ENCODE measurements at regions not wholly inside any gene's neighbourhood (a gene's known extent, or its start where the extent isn't known, plus 50 kb on each side); places are given as distances from the start of the nearest gene placed in this dataset.

GRCh38 chr18:1394966-1395365 is 490.3 kb downstream of the ADCYAP1 start:
- no peaks in the 10 kb centered on the region for H3K27me3 Mint-ChIP-seq
- no peaks in the 10 kb centered on the region for H3K36me3 ChIP-seq (ENCODE audit: insufficient read depth, low read length)
- no peak overlapping the region for H3K4me3 ChIP-seq (ENCODE audit: low read length)
- no peaks in the 10 kb centered on the region for H3K4me1 Mint-ChIP-seq (ENCODE audit: low read depth)
- ChIA-PET POLR2A (no interaction called here), CTCF (no interaction called here)
- H3K9me3 Mint-ChIP-seq, result no peaks in the 10 kb centered on the region
- H3K9me3 ChIP-seq (ENCODE audit: control insufficient read depth in 1 of 2, insufficient read depth in 1 of 2, low read length in 2 of 2), result peaks cover under 1 to 4% of the 10 kb centered on the region in 2 experiments
- DNase-seq, result no peak
- no peaks in the 10 kb centered on the region for H3K27me3 ChIP-seq (ENCODE audit: control insufficient read depth in 1 of 2, insufficient read depth in 2 of 2, low read length in 2 of 2)
- ATAC-seq (ENCODE audit: poor library complexity), result no peak
- no peak overlapping the region for H3K27ac ChIP-seq (ENCODE audit: low read depth in 1 of 2, low read length in 2 of 2)
- intact Hi-C loops (cut with DNase I, micrococcal nuclease), result no loop called here
- TF ChIP-seq CTCF (IDR thresholded peaks at IDR 0.05), result no peak
- no peaks in the 10 kb centered on the region for H3K36me3 Mint-ChIP-seq (ENCODE audit: low read depth)
- H3K4me1 ChIP-seq (ENCODE audit: insufficient read depth, low read length), result no peaks in the 10 kb centered on the region
- no peak overlapping the region for H3K4me3 Mint-ChIP-seq
- H3K27ac Mint-ChIP-seq, result no peak overlapping the region

- Mint-ChIP-seq H3K4me1 (ENCODE audit: low read depth) (no peaks in the 10 kb centered on the region), H3K9me3 (peaks cover 3% of the 10 kb centered on the region), H3K4me3 (no peak overlapping the region), H3K27ac (no peak overlapping the region), H3K27me3 (no peaks in the 10 kb centered on the region), H3K36me3 (ENCODE audit: low read depth) (no peaks in the 10 kb centered on the region)
- intact Hi-C loops (cut with DNase I, micrococcal nuclease), result no loop called here
- no peak for TF ChIP-seq CTCF (IDR thresholded peaks at IDR 0.05)
- ChIA-PET CTCF (no interaction called here), POLR2A (no interaction called here)
- Histone ChIP-seq H3K27ac (ENCODE audit: low read depth in 1 of 2, low read length in 2 of 2) (no peak overlapping the region), H3K36me3 (ENCODE audit: insufficient read depth, low read length) (no peaks in the 10 kb centered on the region), H3K4me1 (ENCODE audit: insufficient read depth, low read length) (no peaks in the 10 kb centered on the region), H3K9me3 (ENCODE audit: control insufficient read depth in 1 of 2, insufficient read depth in 1 of 2, low read length in 2 of 2) (no peaks in the 10 kb centered on the region), H3K4me3 (ENCODE audit: low read length) (no peak overlapping the region), H3K27me3 (ENCODE audit: control insufficient read depth in 1 of 2, insufficient read depth in 2 of 2, low read length in 2 of 2) (no peaks in the 10 kb centered on the region)
- DNase-seq (no peak), ATAC-seq (ENCODE audit: poor library complexity) (no peak)
Measured at GRCh38 chr18:1408376-1408775, 503.7 kb downstream of the ADCYAP1 start.

- no peak for ATAC-seq (ENCODE audit: poor library complexity)
- DNase-seq, result no peak
- no peak overlapping the region for H3K27ac Mint-ChIP-seq
- H3K27me3 ChIP-seq (ENCODE audit: control insufficient read depth in 1 of 2, insufficient read depth in 2 of 2, low read length in 2 of 2), result no peaks in the 10 kb centered on the region
- no peaks in the 10 kb centered on the region for H3K9me3 Mint-ChIP-seq
- H3K27me3 Mint-ChIP-seq, result no peaks in the 10 kb centered on the region
- no peaks in the 10 kb centered on the region for H3K4me1 ChIP-seq (ENCODE audit: insufficient read depth, low read length)
- H3K36me3 ChIP-seq (ENCODE audit: insufficient read depth, low read length), result no peaks in the 10 kb centered on the region
- H3K4me1 Mint-ChIP-seq (ENCODE audit: low read depth), result no peaks in the 10 kb centered on the region
- ChIA-PET POLR2A (no interaction called here), CTCF (no interaction called here)
- TF ChIP-seq CTCF (IDR thresholded peaks at IDR 0.05), result no peak
- no peak overlapping the region for H3K4me3 Mint-ChIP-seq
- H3K4me3 ChIP-seq (ENCODE audit: low read length), result no peak overlapping the region
- intact Hi-C loops (cut with DNase I, micrococcal nuclease), result no loop called here
- H3K9me3 ChIP-seq (ENCODE audit: control insufficient read depth in 1 of 2, insufficient read depth in 1 of 2, low read length in 2 of 2), result peaks cover 0 to 4% of the 10 kb centered on the region in 2 experiments
- no peaks in the 10 kb centered on the region for H3K36me3 Mint-ChIP-seq (ENCODE audit: low read depth)
- H3K27ac ChIP-seq (ENCODE audit: low read depth in 1 of 2, low read length in 2 of 2), result no peak overlapping the region
Measured at GRCh38 chr18:1412655-1413322, 508.1 kb downstream of the ADCYAP1 start.
